SK-N-DZ (cell line): ENCODE measurements at regions not wholly inside any gene's neighbourhood (a gene's known extent, or its start where the extent isn't known, plus 50 kb on each side); places are given as distances from the start of the nearest gene placed in this dataset.

Source experiments
- DNase-seq: peaks from one replicate; pipeline ENCODE4 v3.0.0-alpha.2; 2015; ENCODE audit warnings: low spot score

DNA sequence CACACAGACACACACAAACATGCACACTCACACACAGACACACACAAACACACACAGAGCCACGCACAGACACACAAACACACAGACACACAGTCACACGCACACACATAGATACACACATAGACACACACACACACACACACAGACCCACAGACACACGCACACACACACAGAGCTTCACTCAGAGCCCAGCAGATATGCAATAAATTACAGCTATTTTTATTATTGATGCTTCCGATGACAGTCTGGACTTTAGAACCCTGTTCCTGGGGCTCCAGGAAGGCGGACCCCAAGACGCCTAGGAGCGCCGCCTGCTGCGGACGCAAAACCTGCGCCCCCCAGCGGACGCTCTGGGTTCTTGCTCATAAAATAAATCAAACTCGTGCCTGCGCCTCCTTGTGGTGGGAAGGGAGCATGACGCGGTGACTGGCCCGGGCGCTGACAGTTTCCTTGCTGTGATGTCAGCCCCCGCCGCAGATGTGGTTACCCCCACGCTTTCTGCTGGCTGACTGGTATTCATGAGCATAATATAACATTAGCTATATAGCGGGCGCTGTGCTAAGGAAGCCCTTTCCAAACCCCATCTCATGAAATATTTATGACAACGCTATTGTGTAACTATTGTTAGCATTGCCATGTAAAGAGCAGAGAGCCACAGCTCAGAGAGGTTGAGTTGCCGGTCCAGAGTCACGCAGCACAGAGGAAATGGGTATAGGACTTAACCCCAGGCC lies 64.4 kb upstream of the TM9SF2 start:
- DNase-seq = peak; percentile 67

DNA sequence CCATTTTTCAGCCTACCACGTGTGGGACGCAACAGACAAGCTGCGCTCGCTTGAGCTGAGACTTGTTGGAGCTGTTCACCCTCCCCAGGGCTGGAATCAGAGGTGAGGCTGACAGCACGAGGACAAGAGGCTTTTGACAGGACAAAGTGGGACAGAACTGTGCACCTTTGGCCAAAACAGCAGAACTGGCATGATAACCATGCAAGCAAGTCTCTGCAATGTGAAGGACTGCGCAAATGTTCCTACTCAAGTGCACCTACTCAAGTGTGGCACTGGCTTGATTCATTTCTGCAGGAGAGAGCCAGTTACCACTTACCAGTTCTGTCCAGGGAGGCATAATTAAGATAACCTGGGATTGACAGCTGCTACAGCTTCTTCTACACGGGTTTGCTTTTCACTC lies 62.2 kb upstream of the TM9SF2 start:
- DNase-seq = no peak

DNA sequence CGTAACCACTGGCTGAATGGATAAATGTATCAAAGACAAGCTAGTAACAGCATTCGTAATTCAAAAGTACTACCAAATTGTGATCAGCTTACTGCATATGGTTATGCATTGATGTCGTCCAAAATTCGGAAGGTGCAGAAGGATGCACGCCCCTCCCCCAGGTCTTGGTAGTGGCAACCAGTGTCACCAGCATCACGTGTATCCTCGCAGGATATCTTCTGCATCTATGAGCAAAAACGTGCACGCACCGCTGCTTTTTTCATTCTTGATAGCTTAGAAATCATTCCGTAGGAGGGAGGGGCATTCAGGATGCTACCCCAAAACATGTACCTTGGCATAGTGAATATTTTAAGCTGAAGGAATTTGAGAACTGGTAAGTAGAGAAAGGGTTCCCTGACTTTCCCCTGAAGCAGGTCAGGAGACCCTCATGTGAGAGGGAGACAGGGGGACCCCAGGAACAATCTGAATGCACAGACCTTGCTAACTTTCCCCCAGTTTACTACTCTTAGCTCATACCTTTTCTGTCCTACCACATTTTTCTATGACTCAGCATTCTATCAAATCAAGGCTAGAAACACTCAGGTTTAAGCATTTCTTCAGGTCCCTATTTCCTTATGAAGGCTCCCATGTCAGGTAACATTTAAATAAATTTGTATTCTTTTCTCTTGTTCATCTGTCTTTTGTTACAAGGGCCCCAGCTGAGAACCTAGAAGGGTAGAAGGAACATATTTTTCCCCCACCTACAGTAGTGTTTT lies 61.2 kb upstream of the TM9SF2 start:
- DNase-seq = no peak

DNA sequence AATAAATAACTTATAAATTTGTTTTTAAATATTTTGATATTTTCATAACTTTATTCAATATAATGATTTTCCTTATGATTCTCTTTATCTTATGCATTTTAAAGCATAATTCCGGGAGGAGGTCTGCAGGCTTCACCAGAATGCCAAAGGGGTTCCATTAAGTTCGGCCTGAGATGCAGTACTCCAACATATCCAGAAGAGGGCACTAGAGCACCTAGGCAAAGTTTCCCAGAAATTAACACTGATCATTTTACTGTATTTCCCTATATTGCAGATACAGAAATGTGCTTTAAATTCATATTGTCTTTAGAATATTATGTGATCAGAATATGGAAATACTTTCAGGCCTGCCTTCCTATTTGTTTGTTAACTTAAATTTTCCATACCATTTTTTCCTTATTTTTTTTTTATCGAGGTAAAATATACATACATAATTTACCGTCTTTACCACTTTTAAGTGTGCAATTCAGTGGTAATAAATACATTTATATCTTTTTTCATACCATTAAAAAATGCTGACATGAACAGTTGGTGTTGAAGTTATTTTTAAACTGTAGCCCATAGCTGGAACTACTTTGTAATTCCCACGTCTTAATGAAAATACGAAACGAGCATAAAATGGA lies 58.9 kb upstream of the TM9SF2 start:
- DNase-seq = peak; percentile 47

DNA sequence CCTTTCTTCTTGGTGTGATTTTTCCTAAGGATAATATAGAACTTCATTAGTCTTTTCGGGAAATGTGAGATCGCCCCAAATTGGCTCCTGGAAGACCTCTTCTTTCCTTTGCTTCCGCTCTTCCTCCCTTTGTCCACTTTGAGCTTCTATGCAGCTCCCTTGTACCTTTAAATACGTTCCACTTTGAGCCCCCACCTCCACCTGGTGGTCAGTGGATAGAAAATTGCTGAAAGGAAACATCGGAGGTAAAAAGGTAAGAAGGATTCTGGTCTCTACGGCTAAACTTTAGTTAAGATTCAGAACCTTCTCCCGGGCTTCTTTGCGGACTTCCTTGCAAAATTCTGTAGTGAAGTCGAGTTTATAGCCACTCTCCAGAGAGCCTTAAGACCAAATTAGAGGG lies 55.0 kb upstream of the TM9SF2 start:
- DNase-seq = no peak

DNA sequence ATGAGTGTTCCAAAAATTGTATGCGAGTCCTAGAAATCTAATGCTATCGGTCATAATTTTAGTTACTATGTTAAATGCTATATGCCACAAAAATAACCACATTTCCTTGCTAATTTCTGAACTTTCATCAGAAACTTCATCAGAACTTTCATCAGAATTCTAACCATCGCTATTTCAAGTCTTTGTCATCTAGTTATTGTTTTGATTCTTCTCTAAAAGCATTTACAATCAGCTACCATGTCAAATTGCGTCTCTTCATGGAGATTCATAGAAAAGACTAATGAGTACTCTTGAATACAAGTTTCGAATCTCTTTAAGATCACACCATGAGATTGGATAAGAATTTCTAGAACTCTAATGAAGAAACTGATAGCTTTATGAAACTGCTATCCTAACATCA lies 52.7 kb upstream of the TM9SF2 start:
- no peak for DNase-seq

DNA sequence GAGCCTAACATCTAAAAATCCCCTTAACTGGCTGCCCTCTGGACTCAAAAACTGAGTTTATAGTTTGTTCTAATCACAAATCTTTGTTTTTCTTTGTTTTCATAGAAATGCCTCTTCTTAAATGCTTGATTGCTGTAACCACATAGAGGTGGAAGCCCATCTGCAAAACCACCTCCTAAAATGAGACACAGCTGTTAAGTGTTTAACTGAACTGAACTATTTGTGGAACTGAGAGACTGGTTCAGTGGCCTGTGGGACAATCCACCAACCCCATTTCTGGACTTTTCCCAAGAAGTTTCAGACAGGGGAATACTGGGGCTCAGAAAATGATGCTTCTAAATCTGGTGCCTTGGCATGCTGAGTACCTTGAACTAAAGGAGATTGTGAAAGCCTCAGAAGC lies 50.9 kb upstream of the TM9SF2 start:
- DNase-seq = no peak
